SJCRH30 (cell line): ENCODE measurements at regions not wholly inside any gene's neighbourhood (a gene's known extent, or its start where the extent isn't known, plus 50 kb on each side); places are given as distances from the start of the nearest gene placed in this dataset.
A peak's percentile ranks its signal among the peaks of the same experiment; 100 is the strongest.

ENCODE experiments used
- DNase-seq, 2 experiments: peaks; one replicate each; pipeline ENCODE4 v3.0.0-alpha.2; 2015 to 2020
- H3K27ac ChIP-seq: fragments of 250-450 bp; sonication (Bioruptor Pico); 2 replicates; pipeline ENCODE4 v1.5.1; 2020; ENCODE audit warnings: mild to moderate bottlenecking, moderate library complexity
- H3K27me3 ChIP-seq: fragments of 250-450 bp; sonication (Bioruptor Pico); 2 replicates; pipeline ENCODE4 v1.5.1; 2020; ENCODE audit warnings: mild to moderate bottlenecking, moderate library complexity
- H3K36me3 ChIP-seq: fragments of 250-450 bp; sonication (Bioruptor Pico); 2 replicates; pipeline ENCODE4 v1.5.1; 2020; ENCODE audit warnings: mild to moderate bottlenecking, moderate library complexity
- H3K4me1 ChIP-seq: fragments of 250-450 bp; sonication (Bioruptor Pico); 2 replicates; pipeline ENCODE4 v1.5.1; 2020; ENCODE audit warnings: mild to moderate bottlenecking, moderate library complexity
- H3K4me3 ChIP-seq: fragments of 250-450 bp; sonication (Bioruptor Pico); 2 replicates; pipeline ENCODE4 v1.5.1; 2020; ENCODE audit warnings: mild to moderate bottlenecking, moderate library complexity
- H3K9me3 ChIP-seq: fragments of 250-450 bp; sonication (Bioruptor Pico); replicated peaks from 2 replicates; pipeline ENCODE4 v1.5.1; 2020; ENCODE audit warnings: mild to moderate bottlenecking, moderate library complexity

- Histone ChIP-seq H3K27ac (no peak overlapping the region), H3K9me3 (no peaks in the 10 kb centered on the region), H3K4me1 (no peaks in the 10 kb centered on the region), H3K36me3 (no peaks in the 10 kb centered on the region), H3K27me3 (no peaks in the 10 kb centered on the region), H3K4me3 (no peak overlapping the region)
- no peak for DNase-seq
Observed at GRCh38 chr22:17283423-17283822, 64.2 kb upstream of the ADA2 start.

- no peak overlapping the region for H3K27ac ChIP-seq
Observed at GRCh38 chr22:17281440-17281841, 62.2 kb upstream of the ADA2 start.

GRCh38 chr22:17281026-17281425 is 61.8 kb upstream of the ADA2 start:
- no peak overlapping the region for H3K4me3 ChIP-seq
- no peaks in the 10 kb centered on the region for H3K9me3 ChIP-seq
- no peaks in the 10 kb centered on the region for H3K36me3 ChIP-seq
- H3K27me3 ChIP-seq, result no peaks in the 10 kb centered on the region
- peak in 1 of 2 experiments; percentile 0 for DNase-seq
- no peak overlapping the region for H3K27ac ChIP-seq
- H3K4me1 ChIP-seq, result no peaks in the 10 kb centered on the region

More at GRCh38 chr22:17281440-17281841, 62.2 kb upstream of the ADA2 start:
- Histone ChIP-seq H3K4me3 (no peak overlapping the region), H3K9me3 (no peaks in the 10 kb centered on the region), H3K4me1 (no peaks in the 10 kb centered on the region), H3K27me3 (no peaks in the 10 kb centered on the region), H3K36me3 (no peaks in the 10 kb centered on the region)
- DNase-seq, result peak in 1 of 2 experiments; percentile 0

- peaks cover 13% of the 10 kb centered on the region for H3K4me1 ChIP-seq
- peak in 1 of 2 experiments; percentile 32 for DNase-seq
- H3K9me3 ChIP-seq, result no peaks in the 10 kb centered on the region
- H3K27me3 ChIP-seq, result no peaks in the 10 kb centered on the region
- no peak overlapping the region for H3K4me3 ChIP-seq
- no peak overlapping the region for H3K27ac ChIP-seq
- H3K36me3 ChIP-seq, result no peaks in the 10 kb centered on the region
Observed at GRCh38 chr22:17272511-17272991, 53.3 kb upstream of the ADA2 start.

- H3K4me1 ChIP-seq, result peaks cover 20% of the 10 kb centered on the region
- no peak overlapping the region for H3K27ac ChIP-seq
- peak in 1 of 2 experiments; percentile 1 for DNase-seq
Observed at GRCh38 chr22:17271711-17272451, 52.6 kb upstream of the ADA2 start.

GRCh38 chr22:17269607-17270261 is 50.5 kb upstream of the ADA2 start:
- DNase-seq, result no peak
- H3K27ac ChIP-seq, result no peak overlapping the region
- no peaks in the 10 kb centered on the region for H3K27me3 ChIP-seq
- no peak overlapping the region for H3K4me3 ChIP-seq
- H3K36me3 ChIP-seq, result no peaks in the 10 kb centered on the region
- no peaks in the 10 kb centered on the region for H3K9me3 ChIP-seq
- H3K4me1 ChIP-seq, result peaks cover 34% of the 10 kb centered on the region

More at GRCh38 chr22:17271711-17272451, 52.6 kb upstream of the ADA2 start:
- Histone ChIP-seq H3K9me3 (no peaks in the 10 kb centered on the region), H3K27me3 (no peaks in the 10 kb centered on the region), H3K36me3 (no peaks in the 10 kb centered on the region), H3K4me3 (no peak overlapping the region)

- no peaks in the 10 kb centered on the region for H3K9me3 ChIP-seq
- no peaks in the 10 kb centered on the region for H3K27me3 ChIP-seq
- no peaks in the 10 kb centered on the region for H3K36me3 ChIP-seq
- H3K27ac ChIP-seq, result no peak overlapping the region
- no peak overlapping the region for H3K4me3 ChIP-seq
- peaks cover 39% of the 10 kb centered on the region for H3K4me1 ChIP-seq
- DNase-seq, result no peak
Observed at GRCh38 chr22:17269224-17269606, 50.0 kb upstream of the ADA2 start.
